HG03135 (cell line): ENCODE measurements at regions not wholly inside any gene's neighbourhood (a gene's known extent, or its start where the extent isn't known, plus 50 kb on each side); places are given as distances from the start of the nearest gene placed in this dataset.

Source experiments
- ATAC-seq: cut with Tn5 transposase; IDR thresholded peaks from one replicate; pipeline ENCODE4 v1.9.1; 2021; ENCODE audit warnings: mild to moderate bottlenecking, moderate library complexity; ENCODE audit not compliant: unreplicated experiment

GRCh38 chr3:127461286-127461910 is 129.1 kb downstream of the TPRA1 start:
- no peak for ATAC-seq

- ATAC-seq: no peak
Observed at GRCh38 chr3:127459891-127460290, 130.6 kb downstream of the TPRA1 start.

- no peak for ATAC-seq
Observed at GRCh38 chr3:127458696-127459604, 131.6 kb downstream of the TPRA1 start.

GRCh38 chr3:127457546-127458145 is 132.9 kb downstream of the TPRA1 start:
- no peak for ATAC-seq

- no peak for ATAC-seq
Observed at GRCh38 chr3:127457094-127457475, 133.4 kb downstream of the TPRA1 start.

GRCh38 chr3:127456471-127457093 is 134.0 kb downstream of the TPRA1 start:
- ATAC-seq: no peak

GRCh38 chr3:127455541-127456450 is 134.7 kb downstream of the TPRA1 start:
- ATAC-seq: peak; percentile 69

GRCh38 chr3:127454968-127455367 is 135.6 kb downstream of the TPRA1 start:
- ATAC-seq: no peak

- no peak for ATAC-seq
Observed at GRCh38 chr3:127454051-127454450, 136.5 kb downstream of the TPRA1 start.

- ATAC-seq: no peak
Observed at GRCh38 chr3:127452321-127452821, 138.2 kb downstream of the TPRA1 start.

GRCh38 chr3:127451321-127451720 is 139.2 kb downstream of the TPRA1 start:
- ATAC-seq: no peak

GRCh38 chr3:127450331-127450730 is 140.2 kb downstream of the TPRA1 start:
- ATAC-seq: no peak

GRCh38 chr3:127449486-127450212 is 140.9 kb downstream of the TPRA1 start:
- ATAC-seq: no peak

- no peak for ATAC-seq
Observed at GRCh38 chr3:127448671-127449070, 141.9 kb downstream of the TPRA1 start.

- ATAC-seq: no peak
Observed at GRCh38 chr3:127448161-127448561, 142.4 kb downstream of the TPRA1 start.

GRCh38 chr3:127446756-127447155 is 143.8 kb downstream of the TPRA1 start:
- no peak for ATAC-seq

GRCh38 chr3:127445581-127446343 is 144.8 kb downstream of the TPRA1 start:
- no peak for ATAC-seq

GRCh38 chr3:127444761-127445160 is 145.8 kb downstream of the TPRA1 start:
- ATAC-seq: no peak
